ENCODE measurements at regions not wholly inside any gene's neighbourhood (a gene's known extent, or its start where the extent isn't known, plus 50 kb on each side); places are given as distances from the start of the nearest gene placed in this dataset.

GRCh38 chr12:87768501-87769287 is 260.5 kb downstream of the C12orf50 start:
- TF ChIP-seq, protein P1, sequence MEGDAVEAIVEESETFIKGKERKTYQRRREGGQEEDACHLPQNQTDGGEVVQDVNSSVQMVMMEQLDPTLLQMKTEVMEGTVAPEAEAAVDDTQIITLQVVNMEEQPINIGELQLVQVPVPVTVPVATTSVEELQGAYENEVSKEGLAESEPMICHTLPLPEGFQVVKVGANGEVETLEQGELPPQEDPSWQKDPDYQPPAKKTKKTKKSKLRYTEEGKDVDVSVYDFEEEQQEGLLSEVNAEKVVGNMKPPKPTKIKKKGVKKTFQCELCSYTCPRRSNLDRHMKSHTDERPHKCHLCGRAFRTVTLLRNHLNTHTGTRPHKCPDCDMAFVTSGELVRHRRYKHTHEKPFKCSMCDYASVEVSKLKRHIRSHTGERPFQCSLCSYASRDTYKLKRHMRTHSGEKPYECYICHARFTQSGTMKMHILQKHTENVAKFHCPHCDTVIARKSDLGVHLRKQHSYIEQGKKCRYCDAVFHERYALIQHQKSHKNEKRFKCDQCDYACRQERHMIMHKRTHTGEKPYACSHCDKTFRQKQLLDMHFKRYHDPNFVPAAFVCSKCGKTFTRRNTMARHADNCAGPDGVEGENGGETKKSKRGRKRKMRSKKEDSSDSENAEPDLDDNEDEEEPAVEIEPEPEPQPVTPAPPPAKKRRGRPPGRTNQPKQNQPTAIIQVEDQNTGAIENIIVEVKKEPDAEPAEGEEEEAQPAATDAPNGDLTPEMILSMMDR (IDR thresholded peaks at IDR 0.05; ENCODE audit: insufficient read depth, low read depth, low read length) = no peak
- TF ChIP-seq EZH2 (IDR thresholded peaks at IDR 0.05; ENCODE audit: insufficient read depth, low read length) = no peak

All from astrocyte (in vitro differentiated cells and primary cell).